Stromal cell of bone marrow (primary cell): ENCODE measurements at regions not wholly inside any gene's neighbourhood (a gene's known extent, or its start where the extent isn't known, plus 50 kb on each side); places are given as distances from the start of the nearest gene placed in this dataset.
"Not testable (repeated sequence)": the region's sequence is repeated elsewhere in the genome, so short reads cannot be mapped to it uniquely, and the experiment has no call there.

ENCODE experiments used
- DNase-seq: peaks from one replicate; pipeline ENCODE4 v3.0.0-alpha.2; 2012; ENCODE audit warnings: low read depth

DNA sequence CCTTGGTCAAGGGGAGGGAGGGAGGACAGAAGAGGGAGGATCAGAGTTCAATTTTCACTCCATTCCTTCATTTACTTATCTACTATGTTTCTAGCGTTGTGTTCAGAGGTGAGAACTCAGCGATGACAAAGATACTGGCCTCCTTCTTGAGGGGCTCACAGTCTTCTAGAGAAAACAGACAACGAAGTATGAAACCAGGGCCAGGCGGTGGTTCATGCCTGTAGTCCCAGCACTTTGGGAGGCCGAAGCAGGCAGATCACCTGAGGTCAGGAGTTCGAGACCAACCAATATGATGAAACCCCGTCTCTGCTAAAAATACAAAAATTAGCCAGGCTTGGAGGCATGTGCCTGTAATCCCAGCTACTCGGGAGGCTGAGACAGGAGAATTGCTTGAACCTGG lies 277.4 kb downstream of the MYCN start:
- not testable (repeated sequence) for DNase-seq

DNA sequence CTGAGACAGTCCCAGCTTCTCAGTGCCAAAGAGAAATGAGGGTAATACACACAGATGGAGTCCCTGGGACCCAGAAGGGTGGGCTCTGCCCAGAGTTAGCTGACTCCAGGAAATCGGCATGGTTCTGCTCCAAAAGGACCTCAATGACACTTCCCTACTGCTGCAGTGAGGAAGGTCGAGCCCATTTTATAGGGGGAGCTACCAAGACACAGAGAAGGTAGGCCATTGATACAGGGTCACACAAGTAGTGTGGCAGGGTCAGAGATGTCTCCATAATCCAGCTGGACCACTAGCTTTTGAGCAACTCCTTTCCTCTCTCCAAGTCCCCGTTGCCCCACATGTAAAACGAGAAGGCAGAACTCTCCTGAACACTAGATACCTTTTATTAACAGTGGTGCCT lies 276.9 kb downstream of the MYCN start:
- DNase-seq: no peak

DNA sequence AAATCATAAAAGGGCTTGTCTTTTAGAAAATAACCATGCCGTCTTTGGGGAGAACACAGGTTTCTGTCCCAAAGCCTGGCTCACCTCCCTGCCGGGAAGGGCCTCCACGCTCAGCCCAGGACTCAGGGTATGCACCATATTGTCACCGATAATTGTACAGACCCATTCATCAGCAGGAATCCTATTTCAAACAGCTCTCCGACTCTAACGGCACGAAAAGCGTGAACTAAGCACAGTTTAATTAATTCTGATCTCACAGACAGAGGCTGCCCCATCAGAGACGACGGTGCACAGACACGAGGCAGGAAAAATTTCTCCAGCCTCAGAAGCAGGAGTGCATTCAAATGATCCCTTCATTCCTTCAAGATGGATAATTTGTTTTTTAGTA lies 276.2 kb downstream of the MYCN start:
- DNase-seq: no peak

DNA sequence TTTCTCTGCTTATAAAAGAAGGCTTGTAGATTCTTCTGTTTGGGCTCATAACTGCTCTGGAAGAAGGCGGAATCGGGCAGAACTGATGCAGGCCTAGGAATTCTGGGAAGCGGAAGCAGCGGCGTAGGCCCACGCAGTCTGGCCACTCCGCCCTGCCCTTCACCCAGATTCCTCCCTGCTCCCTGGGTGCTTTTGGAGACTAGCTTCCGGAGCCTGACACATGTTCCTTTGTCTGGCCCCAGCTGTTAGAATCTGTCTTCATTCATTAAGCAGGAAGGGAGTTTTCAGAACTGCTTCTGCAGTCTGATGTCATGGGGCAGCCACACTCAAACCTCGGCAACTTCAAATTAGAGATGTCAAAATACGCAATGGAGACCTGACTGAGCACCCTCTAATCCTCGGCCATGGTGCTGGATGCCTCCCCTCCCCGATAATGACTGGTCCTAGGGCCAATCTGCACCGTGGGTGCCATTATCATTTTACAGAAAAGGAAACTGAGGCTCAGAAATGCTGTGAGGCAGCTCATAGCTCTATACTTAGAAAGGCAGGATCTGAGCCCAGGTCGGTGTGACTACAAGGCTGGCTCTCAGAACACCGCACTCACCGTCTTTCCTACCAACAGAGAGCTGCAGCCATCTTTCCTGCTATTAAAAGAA lies 275.7 kb downstream of the MYCN start:
- no peak for DNase-seq

DNA sequence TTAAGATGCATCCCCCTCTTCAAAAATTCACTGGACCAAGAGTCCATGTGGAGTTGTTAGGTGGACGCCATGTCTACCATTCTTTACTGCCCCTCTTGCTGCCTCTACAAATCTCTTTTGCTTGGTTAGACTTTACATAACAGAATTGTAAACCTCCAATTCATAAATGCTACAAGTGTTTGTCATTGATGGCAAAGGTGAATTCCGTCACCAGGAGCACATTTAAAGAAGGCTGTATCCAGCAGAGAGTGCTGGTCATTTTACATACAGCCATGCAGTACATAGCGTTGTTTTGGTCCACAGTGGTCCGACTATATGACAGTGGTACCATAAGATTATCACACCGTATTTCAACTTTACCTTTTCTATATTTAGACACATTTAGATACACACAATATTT lies 274.5 kb downstream of the MYCN start:
- DNase-seq: no peak

DNA sequence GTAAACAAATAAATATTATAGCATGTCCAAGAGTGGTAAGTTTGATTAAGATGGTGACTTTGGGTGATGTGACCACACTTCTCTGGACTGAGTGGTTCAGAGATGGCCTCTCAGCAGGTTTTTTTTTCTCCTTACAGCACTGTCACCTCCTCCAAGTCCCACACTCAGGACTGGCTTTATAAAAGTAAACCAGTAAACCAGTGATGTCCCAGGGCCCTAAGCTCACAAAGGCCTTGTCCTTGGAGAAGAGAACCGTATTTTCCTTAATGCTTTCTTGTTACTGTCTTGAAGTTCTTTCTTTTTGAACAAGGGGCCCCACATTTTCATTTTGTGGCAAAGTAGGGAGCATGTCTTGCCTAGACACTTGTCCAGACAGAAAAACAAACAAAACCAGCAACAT lies 274.0 kb downstream of the MYCN start:
- DNase-seq: no peak

DNA sequence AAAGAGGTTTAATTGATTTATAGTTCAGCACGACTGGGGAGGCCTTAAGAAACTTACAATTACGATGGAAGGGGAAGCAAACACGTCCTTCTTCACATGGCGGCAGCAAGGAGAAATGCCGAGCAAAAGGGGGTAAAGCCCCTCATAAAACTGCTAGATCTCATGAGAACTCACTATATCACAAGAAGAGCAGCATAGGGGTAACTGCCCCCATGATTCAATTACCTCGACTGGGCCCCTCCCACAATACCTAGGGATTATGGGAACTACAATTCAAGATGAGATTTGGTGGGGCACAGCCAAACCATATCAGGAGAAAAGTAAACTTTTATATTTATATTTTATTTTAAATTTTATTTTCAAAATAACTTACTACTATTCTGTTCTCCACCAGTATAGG lies 272.0 kb downstream of the MYCN start:
- no peak for DNase-seq

DNA sequence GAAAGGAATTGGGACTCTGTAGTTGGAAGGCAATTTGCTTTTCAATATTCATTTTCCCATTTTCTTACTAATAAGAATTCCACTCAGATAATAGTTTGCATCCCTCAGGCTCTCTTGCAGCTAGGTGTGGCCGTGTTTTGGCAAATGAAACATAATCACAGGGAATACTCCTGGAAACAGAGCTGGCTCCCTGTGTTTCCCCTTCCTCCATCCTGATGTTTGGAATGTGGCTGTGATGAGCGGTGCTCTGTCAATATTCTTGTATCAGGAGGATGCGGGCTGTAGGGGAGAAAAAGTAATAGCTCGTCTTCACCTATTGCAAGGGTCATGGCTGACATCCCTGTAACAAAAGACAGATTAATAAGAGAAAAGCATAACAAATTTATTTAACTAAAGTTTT lies 271.0 kb downstream of the MYCN start:
- DNase-seq: no peak

DNA sequence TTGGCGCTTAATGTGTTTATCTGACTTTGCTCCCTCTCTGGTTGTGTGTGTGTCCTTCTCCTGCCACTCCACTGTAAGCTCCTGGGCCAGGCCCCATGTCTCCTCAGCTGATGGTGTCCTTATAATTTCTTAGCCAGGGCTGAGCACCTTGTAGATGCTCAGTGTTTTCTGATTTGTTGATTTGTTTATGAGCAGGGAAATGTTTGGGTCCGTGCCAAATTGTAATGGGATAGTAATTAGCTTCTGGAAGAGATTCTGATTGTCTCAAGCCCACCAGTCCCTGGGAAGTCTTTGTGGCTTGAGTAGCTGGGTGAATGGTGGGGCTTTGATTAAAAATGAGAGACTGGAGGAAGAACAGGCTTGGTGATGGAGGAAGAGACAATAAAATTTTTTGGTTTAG lies 270.5 kb downstream of the MYCN start:
- no peak for DNase-seq

DNA sequence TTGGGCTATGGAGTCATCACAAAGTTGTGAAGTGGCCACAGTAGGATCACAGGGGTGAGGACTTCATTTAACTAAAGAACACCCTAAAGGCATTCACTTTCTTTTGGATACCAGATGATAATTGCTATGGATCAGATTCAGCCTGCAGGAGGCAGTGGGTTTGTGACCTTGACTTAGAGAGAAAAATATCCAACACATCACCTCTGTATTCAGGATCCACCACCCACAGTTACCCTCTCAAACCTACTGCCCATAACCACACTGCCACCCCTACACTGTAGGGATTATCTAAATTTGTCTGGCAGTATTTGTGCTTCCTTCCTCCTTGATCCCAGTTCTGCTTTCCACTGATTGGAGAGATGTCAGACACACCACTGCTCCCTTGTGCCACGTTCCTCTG lies 269.4 kb downstream of the MYCN start:
- DNase-seq: no peak

DNA sequence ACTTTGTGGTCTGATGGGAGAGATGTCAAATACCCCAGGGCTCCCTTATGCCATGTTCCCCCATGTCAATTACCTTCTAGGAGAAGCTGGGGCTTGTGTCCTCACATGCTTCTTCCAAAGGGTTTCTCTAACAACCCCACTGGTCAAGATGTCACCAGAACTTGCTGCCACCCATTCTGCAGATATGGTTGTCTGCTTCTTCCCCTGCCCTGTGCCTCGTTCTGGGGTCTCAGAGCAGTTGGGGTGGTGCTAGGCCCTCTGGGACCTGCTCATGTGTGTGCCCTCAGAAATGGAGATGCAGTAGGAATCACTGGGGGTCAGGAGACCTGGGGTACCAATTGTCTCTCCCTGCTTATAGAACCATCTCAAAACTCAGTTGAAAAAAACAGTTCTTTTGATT lies 268.6 kb downstream of the MYCN start:
- no peak for DNase-seq

DNA sequence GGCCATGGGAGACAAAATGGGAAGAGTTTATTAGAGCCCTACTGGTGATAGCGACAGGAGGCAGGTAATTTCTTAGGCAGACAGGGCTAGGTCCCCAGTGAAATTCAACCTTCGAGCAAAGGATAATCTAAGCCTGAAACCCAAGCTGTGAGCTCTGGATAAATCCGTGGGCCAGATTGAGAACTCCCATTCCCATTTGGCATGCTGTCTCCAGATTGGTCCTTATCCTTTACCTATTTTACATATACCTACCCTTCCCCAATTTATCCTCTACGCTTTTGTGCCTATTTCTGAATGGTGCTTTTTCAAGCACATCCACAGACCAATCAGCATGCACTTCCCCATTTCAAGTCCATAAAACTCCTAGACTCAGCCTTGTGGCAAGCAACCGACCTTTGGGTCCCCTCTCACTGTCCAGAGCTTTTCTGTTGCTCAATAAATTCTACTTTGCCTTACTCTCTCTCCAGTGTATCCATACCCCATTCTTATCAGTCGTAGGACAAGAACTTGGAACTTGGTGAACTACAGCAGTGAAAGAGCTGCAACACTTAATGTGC lies 268.0 kb downstream of the MYCN start:
- no peak for DNase-seq

DNA sequence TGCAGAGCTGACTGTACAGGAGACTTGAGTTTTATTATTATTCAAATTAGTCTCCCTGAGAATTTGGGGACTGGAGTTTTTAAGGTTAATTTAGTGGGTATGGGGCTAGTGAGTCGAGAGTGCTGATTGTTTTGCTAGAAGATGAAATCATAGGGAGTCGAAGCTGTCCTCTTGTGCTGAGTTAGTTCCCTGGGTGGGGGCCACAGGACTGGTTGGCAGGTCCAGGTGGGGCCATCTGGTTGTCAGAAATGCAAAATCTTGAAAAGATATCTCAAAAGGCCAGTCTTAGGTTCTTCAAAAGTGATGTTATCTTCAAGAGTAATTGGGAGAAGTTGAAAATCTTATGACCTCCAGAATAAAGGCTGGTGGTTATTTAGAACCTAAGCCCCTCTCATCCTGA lies 267.3 kb downstream of the MYCN start:
- DNase-seq: no peak

DNA sequence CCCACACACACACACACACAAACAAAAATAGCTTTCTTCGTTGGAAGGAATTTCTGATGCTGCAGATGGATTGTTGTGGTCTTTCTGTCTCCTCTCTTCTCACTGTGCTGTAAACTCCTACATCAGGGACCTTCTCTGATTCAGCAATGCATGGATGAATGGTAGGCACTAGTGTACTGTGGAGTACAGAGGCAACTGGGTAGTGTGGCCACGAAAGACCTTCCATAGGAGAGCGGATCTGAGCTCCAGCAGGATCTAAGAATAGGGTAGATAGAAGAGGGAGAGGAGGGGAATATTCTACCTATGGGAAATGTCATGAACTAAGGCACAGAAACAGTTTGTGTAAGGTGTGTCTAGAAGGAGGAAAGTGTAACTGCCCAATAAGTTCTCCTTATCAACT lies 266.8 kb downstream of the MYCN start:
- no peak for DNase-seq

DNA sequence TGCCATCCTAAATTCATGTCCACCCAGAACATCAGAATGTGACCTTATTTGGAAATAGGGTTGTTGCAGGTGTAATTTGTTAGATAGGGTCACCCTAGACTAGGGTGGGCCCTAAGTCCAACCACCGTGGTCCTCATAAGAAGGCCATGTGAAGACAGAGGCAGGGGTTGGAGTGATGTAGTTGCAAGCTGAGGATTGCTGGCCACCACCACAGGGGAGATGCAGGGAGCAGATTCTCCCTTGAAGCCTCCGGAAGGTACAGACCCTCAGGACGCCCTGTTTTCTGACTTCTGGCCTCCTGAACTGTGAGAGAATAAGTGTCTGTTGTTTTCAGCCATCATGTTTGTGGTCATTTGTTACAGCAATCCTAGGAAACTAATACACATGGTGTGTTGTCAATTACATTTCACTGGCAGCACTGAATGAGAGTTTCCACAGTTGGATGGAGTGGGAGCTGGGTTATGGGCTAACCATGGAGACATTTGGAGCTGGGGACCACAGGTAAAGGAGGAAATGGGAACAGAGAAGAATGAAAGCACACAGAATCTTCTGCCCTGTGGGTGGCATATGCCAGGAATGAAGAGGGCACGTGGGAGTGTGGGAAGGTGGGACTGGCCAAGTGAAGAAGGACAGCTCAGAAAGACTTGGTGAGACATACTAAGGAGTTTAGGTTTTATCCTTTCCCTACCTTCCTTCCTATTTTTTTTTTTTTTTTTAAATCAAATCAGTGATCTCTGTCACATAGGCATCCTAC lies 266.0 kb downstream of the MYCN start:
- DNase-seq: no peak

DNA sequence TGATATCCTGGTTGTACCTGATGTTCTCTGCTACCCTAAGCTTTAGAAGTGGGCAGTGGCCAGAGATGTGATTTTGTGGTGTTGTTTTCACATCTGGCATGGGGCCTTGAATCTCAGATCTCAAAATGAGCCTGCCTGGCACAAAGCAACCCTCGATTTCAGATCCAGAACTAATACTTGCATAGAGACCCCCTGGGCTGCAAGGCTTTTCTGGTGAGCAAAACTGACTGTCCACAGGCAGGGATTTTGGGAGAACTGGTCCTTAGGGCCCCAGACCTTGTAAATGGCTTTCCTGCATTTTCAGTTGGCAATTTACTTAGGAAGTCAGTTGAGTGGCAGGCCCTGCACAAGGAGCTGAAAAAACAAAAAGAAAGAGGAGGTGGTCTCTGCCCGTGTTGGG lies 265.3 kb downstream of the MYCN start:
- DNase-seq: no peak

DNA sequence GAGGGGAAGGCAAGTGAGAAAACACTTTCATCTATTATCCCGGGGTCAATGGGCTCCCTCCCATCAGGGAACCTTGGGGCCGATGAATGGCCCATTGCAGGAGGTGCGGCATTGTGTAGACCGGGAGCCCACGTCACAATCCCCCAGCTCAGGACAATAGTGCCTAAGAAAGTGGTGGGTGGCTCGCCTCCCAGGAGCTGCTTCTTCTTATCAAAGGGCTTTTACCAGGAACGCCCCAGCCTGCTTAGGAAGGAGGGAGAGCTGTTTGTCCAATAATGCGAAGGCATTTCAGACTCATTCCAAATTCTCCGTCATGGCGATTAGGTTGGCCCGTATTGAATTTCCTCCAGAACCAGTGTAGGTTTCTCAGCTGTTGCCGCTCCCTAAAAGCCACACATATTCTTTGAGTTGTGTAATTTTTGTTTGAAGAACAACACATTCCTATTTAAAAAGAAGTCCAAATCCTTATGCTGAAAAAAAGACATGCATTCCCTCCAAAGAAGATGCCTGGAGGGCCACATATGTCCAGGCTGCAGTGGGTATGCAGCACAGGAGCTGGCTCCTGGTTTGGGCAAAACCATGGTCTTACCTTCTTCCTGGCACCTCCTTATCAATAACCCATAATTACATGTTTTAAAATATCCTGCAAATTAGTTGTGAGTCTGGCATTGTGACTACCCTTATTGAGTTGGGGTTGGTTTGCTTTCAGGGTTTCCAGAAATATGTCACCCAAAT lies 264.7 kb downstream of the MYCN start:
- no peak for DNase-seq

DNA sequence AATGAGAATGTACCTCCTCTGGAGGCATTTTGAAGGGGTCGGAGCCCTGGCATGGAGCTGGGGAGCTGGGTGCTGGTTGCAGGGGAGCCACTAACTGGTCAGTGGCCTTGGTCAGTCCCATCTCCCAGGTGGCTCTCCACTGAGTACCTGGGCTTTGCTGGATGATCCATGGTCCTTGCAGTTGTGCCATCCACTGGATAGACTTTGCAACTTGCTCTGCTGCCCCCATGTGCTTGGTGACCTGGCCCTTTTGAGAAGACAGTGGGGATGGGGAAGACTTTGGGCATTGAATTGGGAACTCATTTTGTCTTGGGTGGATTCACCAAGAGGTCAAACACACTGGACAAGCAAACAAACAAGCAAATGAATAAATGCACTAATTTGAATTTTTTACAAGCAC lies 263.9 kb downstream of the MYCN start:
- DNase-seq: no peak

DNA sequence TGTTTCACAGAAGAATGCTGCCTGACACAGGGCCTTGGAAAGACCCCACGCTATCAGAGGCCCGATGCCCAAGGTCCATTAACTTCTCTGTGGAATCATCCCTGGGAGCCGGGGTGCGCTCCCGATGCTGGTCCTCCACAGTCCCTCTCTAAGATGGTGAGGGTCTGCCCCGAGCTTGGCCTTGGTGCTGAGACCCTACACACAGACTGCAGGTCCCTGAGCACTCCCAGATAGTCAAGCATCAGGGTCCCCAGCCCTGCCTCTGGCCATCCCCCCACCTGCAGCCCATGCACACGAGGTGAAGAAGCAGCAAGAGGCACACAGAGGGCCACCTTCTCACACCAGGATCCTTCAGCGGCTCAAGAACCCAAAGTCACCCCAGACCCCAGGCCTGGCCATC lies 263.3 kb downstream of the MYCN start:
- no peak for DNase-seq

DNA sequence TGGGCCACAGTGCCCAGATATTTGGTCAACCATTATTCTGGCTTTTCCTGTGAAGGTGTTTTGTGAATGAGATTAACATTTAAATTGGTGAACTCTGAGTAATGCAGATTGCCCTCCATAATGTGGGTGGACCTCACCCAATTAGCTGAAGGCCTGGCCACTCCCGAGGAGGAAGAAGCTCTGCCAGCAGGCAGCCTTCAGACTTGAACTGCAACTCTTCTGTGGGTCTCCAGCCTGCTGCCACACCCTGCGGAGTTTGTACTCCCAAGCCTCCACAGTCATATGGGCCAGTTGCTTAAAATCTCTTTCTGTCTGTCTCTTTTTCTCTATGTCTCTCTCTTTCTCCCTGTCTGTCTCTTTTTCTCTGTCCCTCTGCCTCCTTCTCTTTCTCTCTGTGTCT lies 262.7 kb downstream of the MYCN start:
- no peak for DNase-seq

DNA sequence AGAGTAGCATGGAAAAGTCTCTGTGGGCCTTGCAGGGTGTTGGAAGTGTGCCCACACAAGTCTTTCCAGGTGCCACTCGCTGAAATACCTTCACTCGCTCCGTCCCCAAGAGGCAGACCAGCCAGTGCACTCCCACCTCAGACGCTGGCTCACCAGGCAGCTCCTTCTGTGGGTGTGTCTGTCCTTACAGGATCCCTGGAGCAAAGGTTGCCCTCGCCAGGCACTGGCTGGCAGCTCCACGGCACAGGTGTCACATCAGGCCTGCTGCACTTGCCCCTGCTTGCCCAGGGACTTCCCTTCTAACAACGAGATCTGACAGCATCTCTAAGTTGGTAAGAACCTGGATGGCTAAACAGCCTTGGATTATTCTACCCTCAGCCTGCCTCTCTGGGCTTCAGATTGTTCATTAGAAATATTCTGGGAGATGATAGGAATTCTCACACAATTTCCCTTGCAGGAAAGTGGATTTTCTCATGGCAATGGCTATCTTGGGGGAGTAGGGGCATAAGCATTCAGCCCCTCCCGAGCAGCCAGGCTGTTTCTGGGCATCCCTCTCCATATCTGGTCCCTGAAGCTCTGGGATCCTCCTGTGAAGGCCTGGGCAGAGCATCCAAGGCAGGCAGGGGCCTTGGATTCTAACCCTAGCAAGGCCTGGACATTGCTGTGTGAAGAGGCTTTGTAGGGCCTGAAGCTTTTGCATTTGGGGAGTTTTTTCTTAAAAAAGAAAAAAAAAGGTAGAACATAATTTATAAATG lies 262.1 kb downstream of the MYCN start:
- DNase-seq: no peak

DNA sequence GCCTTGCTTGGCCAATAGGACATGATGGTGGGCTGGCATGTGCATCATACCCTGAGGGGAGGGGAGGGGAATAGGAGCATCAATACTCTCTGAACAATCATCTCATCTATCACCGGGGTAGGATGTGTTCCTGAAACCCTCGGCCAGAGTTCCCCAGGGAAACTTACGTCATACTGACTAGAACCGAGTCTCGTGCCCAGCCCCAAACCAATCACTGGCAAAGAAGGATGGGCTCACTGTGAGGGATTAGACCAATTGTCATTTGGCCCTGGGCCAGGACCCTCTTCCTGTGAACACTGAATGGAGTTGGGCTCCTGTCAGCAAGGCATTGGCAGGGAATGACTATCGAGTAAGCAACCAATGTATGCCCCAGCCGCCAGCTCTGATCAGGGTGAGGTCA lies 261.5 kb downstream of the MYCN start:
- no peak for DNase-seq
